RPMI8226 (cell line): ENCODE measurements at regions not wholly inside any gene's neighbourhood (a gene's known extent, or its start where the extent isn't known, plus 50 kb on each side); places are given as distances from the start of the nearest gene placed in this dataset.

Experiments
- DNase-seq: peaks from one replicate; pipeline ENCODE4 v3.0.0-alpha.2; 2015

DNA sequence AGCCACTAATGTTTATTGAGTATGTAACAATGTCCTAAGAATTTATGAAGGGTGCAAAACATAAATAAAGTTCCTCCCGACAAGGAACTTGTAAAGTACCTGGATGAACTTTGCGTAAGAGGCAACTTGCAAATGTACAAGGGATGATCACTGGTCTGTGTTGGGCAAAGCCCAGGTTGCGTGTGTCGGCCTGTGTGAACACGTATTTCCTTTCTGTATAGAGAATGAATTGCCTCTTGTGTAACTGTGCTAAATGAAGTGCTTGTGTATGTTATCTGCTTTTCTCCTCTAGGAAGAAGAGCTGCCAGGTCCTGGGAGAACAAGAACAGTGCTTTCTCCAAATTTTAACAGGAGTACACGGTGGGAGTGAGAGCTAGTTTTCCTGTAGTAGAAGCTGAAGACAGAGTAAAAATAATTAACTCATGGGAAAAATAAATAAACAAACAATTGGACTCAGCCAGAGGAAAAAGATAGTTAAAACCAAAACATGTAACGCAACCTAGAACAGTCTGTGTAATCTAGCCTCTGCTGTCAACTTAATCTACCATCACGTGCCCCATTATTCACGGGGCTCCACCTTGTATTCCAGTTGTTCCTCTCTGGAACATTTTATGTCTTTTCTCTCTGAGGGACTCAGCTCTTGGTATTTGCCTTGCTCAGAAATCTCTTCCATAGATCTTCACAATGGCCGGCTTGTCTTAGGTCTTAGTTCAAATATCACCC lies 83.7 kb upstream of the RASGRP1 start:
- no peak for DNase-seq

DNA sequence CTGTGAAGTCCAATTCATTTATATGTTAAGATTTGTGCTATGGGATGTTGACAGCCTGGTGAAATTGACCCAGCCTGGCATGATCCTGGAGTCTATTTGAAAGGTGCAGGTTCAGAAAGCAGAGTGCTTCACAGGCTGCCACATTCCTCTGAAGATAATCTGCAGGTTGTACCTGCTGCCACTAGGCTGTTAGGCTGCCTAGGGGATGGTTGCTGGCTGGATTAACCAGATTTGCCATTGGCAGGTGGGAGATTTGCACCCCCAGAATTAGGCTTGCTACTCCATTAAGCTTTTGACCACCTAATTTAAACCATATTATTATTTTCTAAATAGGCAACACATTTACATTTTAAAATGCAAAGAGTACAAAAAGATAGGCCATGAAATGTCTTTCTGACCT lies 85.8 kb upstream of the RASGRP1 start:
- DNase-seq: no peak

DNA sequence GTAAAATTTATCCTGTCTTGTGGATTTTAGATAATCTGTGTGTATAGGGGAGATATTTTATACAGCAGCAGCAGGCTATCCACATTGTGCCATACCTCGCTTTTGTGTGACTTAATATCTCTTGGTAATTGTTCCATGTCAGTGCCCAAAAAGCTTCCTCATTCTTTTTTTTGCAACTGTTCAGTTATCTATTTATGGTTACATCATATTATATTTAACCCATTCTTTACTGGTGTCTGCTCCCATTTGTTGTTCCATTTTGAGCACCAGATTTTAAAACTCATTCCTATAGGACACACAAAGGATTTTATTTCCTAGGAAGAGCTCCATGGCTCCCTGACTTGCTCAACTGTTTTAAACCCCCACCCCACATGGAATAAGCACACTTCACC lies 86.3 kb upstream of the RASGRP1 start:
- DNase-seq: no peak

- no peak for DNase-seq
Observed at GRCh38 chr15:38651328-38652038, 86.9 kb upstream of the RASGRP1 start.

DNA sequence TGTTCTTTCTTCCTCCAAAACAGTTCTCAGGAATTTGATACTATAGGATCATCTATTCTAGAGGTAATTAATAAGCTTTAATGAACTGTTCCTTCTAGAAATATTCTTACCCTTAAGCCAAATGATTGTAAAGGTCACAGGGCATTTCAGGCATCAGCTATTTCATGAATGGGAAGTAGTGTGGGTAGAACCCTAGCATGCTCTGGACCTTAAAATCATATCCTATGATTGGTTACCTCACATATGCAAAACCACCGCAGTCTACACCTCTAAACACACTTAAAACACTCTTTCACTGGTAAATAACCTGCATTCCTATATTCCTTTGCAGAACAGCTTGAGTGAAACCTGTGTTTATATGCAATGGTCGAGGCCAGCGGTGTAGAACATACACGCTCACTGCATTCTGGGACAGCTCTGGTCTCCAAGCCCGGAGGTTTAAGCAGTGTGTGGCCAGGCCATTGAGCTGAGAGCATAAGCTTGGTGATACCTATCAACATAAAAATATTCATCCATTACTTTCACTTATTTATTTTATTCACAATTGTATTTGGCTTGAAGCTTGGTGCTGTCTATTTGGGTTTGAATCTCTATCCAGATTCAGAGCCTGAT lies 87.7 kb upstream of the RASGRP1 start:
- no peak for DNase-seq

GRCh38 chr15:38652998-38653397 lies 88.4 kb upstream of the RASGRP1 start:
- no peak for DNase-seq

DNA sequence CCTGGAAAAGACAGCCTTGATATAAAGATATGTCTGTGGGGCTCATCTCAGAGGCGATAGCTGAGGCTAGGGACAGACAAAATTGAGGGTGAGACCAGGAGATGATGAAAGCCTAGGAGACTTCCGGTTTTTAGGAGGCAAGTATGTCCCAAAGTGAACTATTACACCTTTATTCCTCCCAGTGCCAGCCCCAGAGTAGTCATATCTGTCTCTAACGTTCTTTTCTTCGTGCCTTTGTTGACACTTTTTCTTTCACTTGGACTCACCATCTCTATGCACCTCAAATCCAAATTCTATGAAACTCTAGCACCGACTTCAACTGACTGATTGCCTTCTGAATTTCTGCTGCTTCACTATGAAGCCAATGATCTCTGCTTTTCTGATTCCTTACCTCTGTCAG lies 93.8 kb upstream of the RASGRP1 start:
- DNase-seq: no peak

GRCh38 chr15:38660738-38661137 lies 96.1 kb upstream of the RASGRP1 start:
- no peak for DNase-seq

DNA sequence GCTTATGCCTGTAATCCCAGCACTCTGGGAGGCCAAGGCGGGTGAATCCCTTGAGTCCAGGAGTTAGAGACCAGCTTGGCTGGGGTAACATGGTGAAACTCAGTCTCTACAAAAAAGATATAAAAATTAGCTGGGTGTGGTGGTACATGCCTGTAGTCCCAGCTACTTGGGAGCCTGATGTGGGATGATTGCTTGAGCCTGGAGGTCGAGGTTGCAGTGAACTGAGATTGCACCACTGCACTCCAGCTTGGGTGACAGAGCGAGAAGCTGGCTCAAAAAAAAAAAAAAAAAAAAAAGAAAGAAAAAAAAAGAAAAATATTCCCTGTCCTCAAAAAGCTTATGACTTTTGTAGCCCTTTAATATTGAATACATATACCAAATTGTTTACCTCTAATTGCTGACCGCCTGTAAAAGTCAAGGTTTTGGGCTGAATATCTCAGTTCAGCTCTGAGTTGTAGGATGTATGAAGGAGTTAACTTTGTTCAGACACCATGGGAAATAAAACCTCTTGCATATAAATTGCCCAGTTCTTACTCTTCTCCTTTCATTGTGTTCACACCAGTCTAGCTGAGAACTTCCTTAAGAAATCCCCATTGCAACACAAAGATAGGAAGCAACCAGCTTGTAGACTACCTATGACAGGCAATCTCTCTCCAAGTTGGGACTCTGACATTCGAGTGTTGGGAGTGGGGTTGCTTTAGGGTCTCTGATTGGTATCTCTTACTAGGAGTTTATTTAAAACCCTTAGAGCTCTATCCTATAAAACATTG lies 97.6 kb upstream of the RASGRP1 start:
- no peak for DNase-seq

DNA sequence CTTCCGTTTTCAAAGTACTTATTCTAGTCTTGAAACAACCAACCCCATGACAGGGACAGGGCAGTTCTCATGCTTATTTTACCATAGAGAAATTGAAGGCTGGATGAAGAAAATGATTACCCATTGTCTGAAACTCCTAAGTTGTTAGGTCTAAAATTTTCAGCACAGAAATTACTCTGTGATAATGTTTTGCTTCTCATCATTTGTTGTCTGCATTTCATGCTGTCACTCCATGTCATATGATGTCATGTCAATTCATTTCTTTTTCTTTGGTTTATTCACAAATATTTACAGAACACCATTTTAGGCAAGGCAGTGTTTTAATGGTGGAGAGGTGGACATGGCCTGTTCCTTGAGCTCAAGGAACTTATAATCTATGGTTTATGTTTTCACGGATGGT lies 98.2 kb upstream of the RASGRP1 start:
- DNase-seq: no peak

GRCh38 chr15:38665586-38666305 lies 101.1 kb upstream of the RASGRP1 start:
- DNase-seq: no peak

GRCh38 chr15:38666865-38667510 lies 102.4 kb upstream of the RASGRP1 start:
- no peak for DNase-seq

GRCh38 chr15:38667890-38668850 lies 103.6 kb upstream of the RASGRP1 start:
- no peak for DNase-seq

DNA sequence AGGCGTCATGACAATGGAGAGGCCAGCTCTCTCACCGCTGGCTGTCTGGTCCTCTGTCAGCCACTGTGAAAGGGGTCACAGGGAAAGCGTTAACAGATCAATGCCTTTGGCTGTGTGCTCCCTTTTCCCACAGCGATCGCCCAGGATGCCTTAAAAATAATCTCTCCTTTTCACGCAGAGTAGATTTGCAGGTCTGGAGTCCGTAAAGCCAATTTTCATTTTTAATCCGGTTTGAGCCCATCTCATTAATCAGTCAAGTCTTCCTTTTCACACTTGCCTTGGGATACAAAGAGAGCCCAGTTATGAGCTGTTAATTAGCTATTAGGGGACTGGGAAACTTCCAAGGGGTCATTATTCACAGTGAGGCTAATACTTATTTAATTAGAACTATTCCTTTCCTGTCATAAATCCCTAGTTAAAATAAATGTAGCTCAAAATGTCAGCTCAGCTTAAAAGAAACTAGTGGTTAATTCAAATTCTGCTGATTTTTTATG lies 104.3 kb upstream of the RASGRP1 start:
- DNase-seq: no peak

DNA sequence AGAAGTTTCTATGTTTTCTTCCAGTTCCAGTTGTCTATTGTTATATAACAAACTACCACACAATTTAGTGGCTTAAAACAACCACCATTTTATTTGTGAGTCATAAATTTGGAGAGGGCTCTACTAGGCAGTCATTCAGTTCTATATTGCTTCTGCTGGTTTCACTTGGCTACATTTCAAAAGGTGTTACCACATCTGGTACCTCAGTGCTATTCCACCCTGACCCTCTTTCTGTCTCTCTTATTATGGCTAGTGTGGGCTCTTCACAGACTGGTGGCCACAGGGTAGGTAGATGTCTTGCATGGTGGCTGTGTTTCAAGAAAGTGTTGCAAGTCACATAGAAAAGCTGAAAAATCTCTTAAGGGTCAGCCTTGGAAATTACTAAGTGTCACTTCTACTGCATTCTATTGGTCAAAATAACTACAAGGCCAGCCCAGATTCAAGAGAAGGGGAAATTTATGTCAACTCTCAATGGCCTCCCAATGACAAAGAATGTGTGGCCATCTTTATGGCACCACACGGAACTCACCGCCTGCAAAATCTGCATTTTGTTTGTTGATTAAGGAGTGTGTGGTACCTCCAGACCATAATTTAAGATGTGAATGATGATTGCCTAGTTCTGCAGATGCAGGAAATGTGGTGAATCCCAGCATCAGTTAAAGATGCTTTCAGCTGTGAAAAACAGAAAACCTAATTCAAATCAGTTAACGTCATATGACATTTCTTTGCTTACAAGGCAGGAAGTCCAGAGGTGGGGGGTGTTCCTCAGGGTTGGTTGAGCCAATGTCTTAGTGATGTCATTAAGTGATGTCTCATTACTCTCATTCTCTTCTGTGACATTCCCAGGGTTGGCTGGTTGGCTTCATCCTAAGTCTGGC lies 105.8 kb upstream of the RASGRP1 start:
- DNase-seq: no peak

- DNase-seq: no peak
Observed at GRCh38 chr15:38671006-38671387, 106.4 kb upstream of the RASGRP1 start.

- DNase-seq: no peak
Observed at GRCh38 chr15:38671675-38672254, 107.2 kb upstream of the RASGRP1 start.

DNA sequence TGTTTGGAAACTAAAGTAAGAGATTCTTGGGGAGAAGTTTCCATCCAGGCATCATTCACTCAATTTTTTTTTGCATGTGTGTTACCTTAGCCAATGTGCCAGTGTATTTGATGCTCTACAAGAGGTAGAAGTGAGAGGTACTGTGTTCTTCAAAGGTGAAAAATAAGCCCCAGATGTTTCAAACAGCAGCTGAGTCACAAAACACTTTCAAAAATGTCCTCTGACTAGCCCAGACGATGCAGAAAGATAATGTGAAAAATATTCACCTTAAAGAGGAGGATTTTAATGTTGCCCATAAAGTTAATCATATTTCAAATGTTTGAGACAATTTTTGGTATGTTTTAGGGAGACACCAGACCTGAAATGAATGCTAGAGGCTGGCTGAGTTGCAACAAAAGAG lies 107.7 kb upstream of the RASGRP1 start:
- no peak for DNase-seq
